ENCODE measurements at regions not wholly inside any gene's neighbourhood (a gene's known extent, or its start where the extent isn't known, plus 50 kb on each side); places are given as distances from the start of the nearest gene placed in this dataset.

GRCh38 chr10:117927332-117927731 is 119.4 kb downstream of the RAB11FIP2 start:
- TF ChIP-seq CTCF (conservative IDR thresholded peaks at IDR 0.05 in 1 of 2, IDR thresholded peaks at IDR 0.05 in 1 of 2; ENCODE audit: low read depth in 1 of 2, low read length in 2 of 2) (no peak), EZH2 (IDR thresholded peaks at IDR 0.05; ENCODE audit: low read length, missing control alignments) (no peak)
